Panc1 (cell line): ENCODE measurements at regions not wholly inside any gene's neighbourhood (a gene's known extent, or its start where the extent isn't known, plus 50 kb on each side); places are given as distances from the start of the nearest gene placed in this dataset.
A peak's percentile ranks its signal among the peaks of the same experiment; 100 is the strongest.

Experiments
- ATAC-seq: fragments of 200-7000 bp; cut with Tn5 transposase; 2 replicates; pipeline ENCODE4 v1.9.1; 2020; ENCODE audit warnings: mild to moderate bottlenecking, moderate library complexity
- BruUV-seq: library from RNA; stranded (reverse); fragments of 400-500 nt; replicated peaks from 2 replicates; lab custom pipeline; 2021; lab: Mats Ljungman, UMichigan
- CTCF ChIA-PET: fragments of 300-600 bp; sonication (Branson Sonifier 250); formaldehyde crosslinking; loops from one replicate; lab custom pipeline; 2022; ENCODE audit warnings: antibody characterized with exemption; lab: Charles Lee
- POLR2A ChIA-PET: fragments of 300-600 bp; sonication (Branson Sonifier 250); formaldehyde crosslinking; loops from one replicate; lab custom pipeline; 2022; ENCODE audit warnings: antibody characterized with exemption; lab: Charles Lee
- DNase-seq: peaks from one replicate; pipeline ENCODE4 v3.0.0-alpha.2; 2010; ENCODE audit warnings: low read depth, low spot score
- H3K27ac ChIP-seq: 2 replicates; pipeline ENCODE4 v1.5.1; 2011; ENCODE audit warnings: mild to moderate bottlenecking, low read length, inconsistent platforms
- H3K27me3 ChIP-seq: fragments of 200-500 bp; sonication (Bioruptor generic); 2 replicates; pipeline ENCODE4 v1.6.0; 2014; ENCODE audit warnings: low read length, inconsistent platforms; ENCODE audit not compliant: control insufficient read depth, insufficient read depth
- H3K36me3 ChIP-seq: fragments of 200-500 bp; sonication (Bioruptor generic); 2 replicates; pipeline ENCODE4 v1.5.1; 2014; ENCODE audit warnings: inconsistent platforms, mild to moderate bottlenecking, low read length, moderate library complexity; ENCODE audit not compliant: control insufficient read depth, insufficient read depth
- H3K4me1 ChIP-seq: 2 replicates; pipeline ENCODE4 v1.5.1; 2011; ENCODE audit warnings: inconsistent platforms, mild to moderate bottlenecking, low read length, moderate library complexity; ENCODE audit not compliant: control insufficient read depth, insufficient read depth
- H3K4me3 ChIP-seq, 2 experiments: 2 replicates each; pipeline ENCODE4 v1.5.1; 2011 to 2012; ENCODE audit warnings: low read depth in 2 of 2, low read length in 2 of 2, mild to moderate bottlenecking in 2 of 2, inconsistent platforms in 1 of 2, moderate library complexity in 1 of 2
- H3K9me3 ChIP-seq: fragments of 200-500 bp; sonication (Bioruptor generic); 2 replicates; pipeline ENCODE4 v1.5.1; 2014; ENCODE audit warnings: low read depth, mild to moderate bottlenecking, inconsistent platforms, low read length, moderate library complexity; ENCODE audit not compliant: control insufficient read depth, insufficient read depth
- CTCF ChIP-seq: fragments of 450-650 bp; IDR thresholded peaks from 2 replicates; pipeline ENCODE4 v1.5.1; 2017; ENCODE audit warnings: mild to moderate bottlenecking
- POLR2AphosphoS5 ChIP-seq: IDR thresholded peaks from 2 replicates; pipeline ENCODE4 v1.6.1; 2012; ENCODE audit warnings: mild to moderate bottlenecking, low read depth, low read length, moderate library complexity
- REST ChIP-seq, 2 experiments: IDR thresholded peaks; 2 replicates each; pipeline ENCODE4 v1.6.1; 2011 to 2012; ENCODE audit warnings: low read depth in 2 of 2, control low read depth in 1 of 2, low read length in 1 of 2, mild to moderate bottlenecking in 1 of 2, moderate library complexity in 1 of 2; ENCODE audit not compliant: insufficient read depth in 1 of 2
- SIN3A ChIP-seq: IDR thresholded peaks from 2 replicates; pipeline ENCODE4 v1.6.1; 2012; ENCODE audit warnings: low read depth, mild to moderate bottlenecking, low read length, moderate library complexity, borderline replicate concordance; ENCODE audit not compliant: insufficient read depth
- TCF7L2 ChIP-seq: IDR thresholded peaks from 2 replicates; pipeline ENCODE4 v1.6.1; 2011; ENCODE audit warnings: mild to moderate bottlenecking, low read depth, low read length, inconsistent platforms
- in situ Hi-C: cut with HindIII; loops from 2 replicates; pipeline ENCODE4 v1.10.0; 2016; ENCODE audit warnings: low sequenced_read_pairs, low pct_unique_long_range_greater_than_20kb
- intact Hi-C: fragments of 100-400 bp; cut with micrococcal nuclease; formaldehyde crosslinking; loops from one replicate; pipeline ENCODE4 v1.10.0; 2022; ENCODE audit not compliant: unreplicated experiment

GRCh38 chr2:121007490-121007853 lies 271.8 kb downstream of the GLI2 start:
- no TSS peak for BruUV-seq
- no peak for TF ChIP-seq REST (IDR thresholded peaks at IDR 0.05; ENCODE audit: insufficient read depth in 1 of 2, low read depth in 2 of 2, low read length in 1 of 2)
- TF ChIP-seq POLR2AphosphoS5 = no peak
- TF ChIP-seq TCF7L2 = no peak
- no peak for TF ChIP-seq SIN3A
- no peak for TF ChIP-seq CTCF
- Histone ChIP-seq H3K4me3 (no peak overlapping the region), H3K27me3 (peaks cover 2% of the 10 kb centered on the region; the same call in 1 of the 2 replicates), H3K9me3 (peaks cover 4% of the 10 kb centered on the region; the same call in 1 of the 2 replicates), H3K36me3 (no peaks in the 10 kb centered on the region), H3K4me1 (no peaks in the 10 kb centered on the region), H3K27ac (no peak overlapping the region)
- CTCF ChIA-PET = no interaction called here
- intact Hi-C loops = no loop called here
- POLR2A ChIA-PET = no interaction called here
- ATAC-seq (no peak), DNase-seq (no peak)
- in situ Hi-C loops = no loop called here

DNA sequence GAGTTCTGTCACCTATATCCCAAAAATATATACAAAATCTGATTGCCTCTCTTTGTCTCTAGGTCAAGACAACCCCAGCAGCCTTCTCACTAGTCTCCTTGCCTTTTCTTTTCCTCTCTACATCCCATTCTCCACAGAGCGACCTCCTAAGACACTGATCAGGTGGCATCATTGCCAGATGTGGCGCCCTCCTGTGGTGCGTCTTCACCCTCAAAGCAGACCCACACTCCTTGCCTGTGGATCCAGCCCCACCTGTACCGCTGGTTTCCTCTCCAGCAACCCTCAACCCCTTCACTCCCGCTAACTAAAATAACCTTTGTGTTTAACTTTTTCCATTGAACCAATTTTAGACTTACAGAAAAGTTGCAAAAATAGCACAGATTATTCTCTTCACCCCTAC lies 273.3 kb downstream of the GLI2 start:
- no peak for DNase-seq
- ChIA-PET POLR2A (no interaction called here), CTCF (no interaction called here)
- Histone ChIP-seq H3K9me3 (peaks cover 4% of the 10 kb centered on the region; the same call in 1 of the 2 replicates), H3K36me3 (no peaks in the 10 kb centered on the region), H3K4me1 (no peaks in the 10 kb centered on the region), H3K27ac (no peak overlapping the region), H3K4me3 (no peak overlapping the region), H3K27me3 (peaks cover 2% of the 10 kb centered on the region; the same call in 1 of the 2 replicates)
- ATAC-seq = no peak
- in situ Hi-C loops (no loop called here), intact Hi-C loops (no loop called here)
- BruUV-seq = no TSS peak
- TF ChIP-seq CTCF = peak; percentile 47
- TF ChIP-seq POLR2AphosphoS5 = no peak
